ENCODE measurements at regions not wholly inside any gene's neighbourhood (a gene's known extent, or its start where the extent isn't known, plus 50 kb on each side); places are given as distances from the start of the nearest gene placed in this dataset.

DNA sequence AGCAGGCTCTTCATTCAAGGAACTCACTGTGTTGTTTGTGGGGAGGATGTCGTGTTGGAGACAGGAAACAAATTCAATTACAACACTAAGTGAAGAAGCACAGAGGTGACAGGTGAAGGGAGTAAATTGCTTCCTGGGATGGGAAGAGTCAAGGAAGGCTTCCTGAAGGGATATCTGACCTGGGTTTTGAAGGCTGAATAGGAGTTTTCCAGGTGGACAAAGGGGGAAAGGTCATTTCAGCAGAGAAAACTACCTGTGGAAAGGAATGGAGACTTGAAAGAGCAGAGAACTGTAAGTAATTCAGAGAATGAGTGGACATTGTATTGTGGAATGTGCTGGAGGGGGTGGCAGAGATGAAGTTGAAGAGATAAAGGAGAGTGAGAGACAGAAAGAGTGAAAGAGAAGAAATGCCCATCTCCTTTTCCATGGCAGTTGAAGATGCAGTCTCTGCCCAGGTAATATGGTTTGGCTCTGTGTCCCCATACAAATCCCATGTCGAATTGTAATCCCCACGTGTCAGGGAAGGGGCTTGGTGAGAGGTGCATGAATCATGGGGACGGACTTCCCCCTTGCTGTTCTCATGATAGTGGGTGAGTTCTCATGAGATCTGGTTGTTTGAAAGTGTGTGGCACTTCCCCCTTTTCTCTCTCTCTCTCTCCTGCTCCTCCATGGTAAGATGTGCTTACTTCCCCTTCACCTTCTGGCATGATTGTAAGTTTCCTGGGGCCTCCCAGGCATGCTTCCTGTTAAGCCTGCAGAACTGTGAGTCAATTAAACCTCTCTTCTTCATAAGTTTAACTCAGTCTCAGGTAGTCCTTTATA, 205.7 kb upstream of the BCOR start:
- no peak for DNase-seq

DNA sequence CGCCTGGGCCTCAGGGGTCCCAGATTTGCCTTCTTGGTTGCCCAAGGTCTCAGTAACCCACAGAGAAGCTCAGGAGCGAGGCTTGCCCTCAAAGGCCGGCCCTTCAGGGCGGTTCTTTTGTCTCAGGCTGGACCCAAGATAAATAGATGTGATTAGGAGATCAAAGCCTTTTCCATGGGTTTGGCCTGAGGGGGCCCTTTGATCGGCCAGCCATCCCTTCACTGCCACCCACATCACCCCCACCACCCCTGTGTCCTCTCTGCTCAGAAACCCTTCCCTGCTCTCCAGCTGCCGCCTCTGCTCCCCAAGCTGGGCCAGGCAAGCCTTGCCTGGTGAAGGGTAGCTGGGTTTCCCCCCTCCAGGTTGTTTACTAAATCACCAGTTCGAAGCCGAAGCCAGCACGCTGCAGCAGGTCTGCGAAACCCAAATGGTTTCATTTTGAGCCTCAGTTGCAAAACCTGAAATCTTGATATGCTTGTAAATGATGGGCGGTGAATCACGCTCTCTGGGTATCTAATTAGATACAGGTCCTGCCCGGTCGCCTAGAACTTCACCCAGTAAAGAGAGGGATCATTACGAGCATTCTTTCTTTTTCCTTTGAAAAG, 202.6 kb upstream of the BCOR start:
- peak; percentile 83 for DNase-seq

DNA sequence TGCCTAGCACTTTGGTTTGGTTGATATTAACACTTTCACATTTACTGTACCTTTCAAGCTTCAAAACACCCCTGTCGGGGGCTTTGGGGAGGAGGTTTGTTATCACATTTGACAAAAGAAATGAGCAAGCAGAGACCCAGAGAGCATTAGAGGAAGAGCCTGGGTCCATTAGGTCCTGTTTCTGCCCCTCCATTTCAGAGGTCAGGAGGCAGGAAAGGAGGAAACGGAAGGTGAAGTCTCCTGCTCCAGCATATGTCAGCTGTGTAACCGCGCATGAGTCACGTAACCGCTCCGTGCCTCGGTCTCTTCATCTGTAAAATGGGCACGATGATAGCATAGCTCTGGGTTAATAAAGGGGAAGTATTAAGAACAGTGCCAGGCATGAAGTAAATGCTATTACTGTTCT, 201.9 kb upstream of the BCOR start:
- DNase-seq, result peak; percentile 69

DNA sequence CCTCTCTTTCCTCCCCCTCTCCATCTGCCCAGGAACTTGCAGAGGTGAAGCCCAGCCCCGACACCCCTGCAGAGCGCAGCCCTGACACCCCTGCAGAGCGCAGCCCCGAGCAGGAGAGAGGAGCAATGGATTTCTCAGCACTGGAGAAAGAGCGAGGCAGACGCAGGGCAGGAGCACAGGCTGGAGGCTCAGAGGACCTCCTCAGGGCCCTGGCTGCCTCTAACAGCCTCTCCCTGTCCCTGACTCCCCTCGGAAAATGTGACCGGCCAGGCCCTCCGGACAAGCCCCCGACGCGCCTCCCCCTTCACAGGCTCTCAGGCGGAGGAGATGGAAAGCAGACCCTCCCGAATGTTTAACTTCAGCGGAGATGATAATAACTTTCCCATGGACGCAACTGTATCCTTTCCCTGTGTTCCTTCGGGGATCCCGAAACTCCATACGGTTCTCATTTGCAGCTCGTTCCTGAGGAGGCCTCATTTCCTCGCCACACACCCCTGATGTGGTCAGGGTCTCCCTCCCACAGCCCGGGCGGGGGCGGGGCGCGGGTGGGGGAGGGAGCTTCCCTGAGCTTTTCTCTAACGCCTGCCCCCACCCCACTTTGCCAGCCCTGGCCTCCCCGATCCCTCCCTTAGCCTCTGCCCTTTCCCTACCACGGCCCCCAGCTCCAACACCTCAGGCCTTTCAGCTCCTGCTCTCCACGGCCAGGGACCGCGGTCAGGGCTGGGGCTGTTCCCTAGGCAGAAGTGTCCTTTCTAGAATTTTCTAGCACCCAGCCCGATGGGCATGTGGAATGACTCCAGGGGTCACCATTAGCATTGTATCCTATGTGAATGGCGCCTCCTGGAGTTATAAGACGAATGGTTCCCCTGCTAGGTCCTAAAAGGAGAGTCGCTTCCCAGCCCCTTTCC, 201.1 kb upstream of the BCOR start:
- DNase-seq, result no peak

DNA sequence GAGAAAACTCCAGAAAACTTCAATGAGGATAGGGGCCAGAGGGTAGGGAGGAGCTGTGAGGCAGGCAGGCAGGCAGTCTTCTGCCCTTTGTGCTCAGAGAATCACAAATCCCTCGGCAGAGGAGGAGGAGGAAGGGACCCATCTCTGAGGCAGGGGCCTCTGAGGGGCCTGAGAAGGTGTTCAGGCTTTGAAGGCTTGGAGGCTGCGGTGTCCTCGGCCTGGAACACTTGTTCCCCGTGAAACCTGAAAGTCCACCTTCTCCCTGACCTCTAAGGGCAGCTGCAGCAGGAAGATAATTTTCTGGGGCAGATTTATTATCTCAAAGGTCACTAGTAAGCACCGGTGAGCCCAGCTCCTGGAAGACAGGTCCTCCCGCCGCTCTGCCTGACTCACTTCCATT, 200.3 kb upstream of the BCOR start:
- no peak for DNase-seq

DNA sequence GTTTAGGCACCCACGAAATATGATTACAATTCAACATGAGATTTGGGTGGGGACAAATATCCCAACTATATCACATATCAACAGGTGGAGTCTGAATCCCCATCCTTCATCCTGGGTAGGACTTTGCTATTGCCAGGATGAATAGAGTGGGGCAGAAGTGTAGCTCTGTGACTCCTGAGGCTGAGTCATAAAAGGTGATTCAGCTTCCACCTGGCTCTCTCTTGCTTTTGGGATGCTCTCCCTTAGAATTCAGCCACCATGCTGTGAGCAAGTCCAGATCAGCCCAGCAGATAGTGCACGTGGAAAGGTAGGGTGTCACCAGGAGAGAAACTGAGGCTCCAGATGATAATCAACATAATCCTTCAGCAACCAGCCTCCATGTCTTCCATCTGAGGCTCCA, 193.8 kb upstream of the BCOR start:
- no peak for DNase-seq

DNA sequence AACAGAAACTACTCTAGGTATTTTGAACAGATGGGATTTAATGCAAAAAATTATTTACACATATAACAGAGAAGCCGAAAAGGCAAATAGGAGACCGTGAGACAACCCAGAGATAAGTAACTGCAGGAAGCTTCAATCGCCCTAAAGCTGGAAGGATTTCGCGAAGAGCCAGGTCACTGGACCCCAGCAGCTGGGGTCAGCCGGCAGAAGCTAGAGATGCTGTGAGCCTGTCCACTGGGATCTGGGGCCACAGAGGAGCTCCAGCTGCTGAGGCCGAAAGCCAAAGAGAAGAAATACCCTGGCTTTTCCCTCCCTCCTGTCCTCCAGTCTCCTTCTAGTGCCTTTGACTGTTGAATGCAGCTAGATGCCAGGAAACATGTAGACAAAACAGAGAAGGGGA, 192.8 kb upstream of the BCOR start:
- no peak for DNase-seq

DNA sequence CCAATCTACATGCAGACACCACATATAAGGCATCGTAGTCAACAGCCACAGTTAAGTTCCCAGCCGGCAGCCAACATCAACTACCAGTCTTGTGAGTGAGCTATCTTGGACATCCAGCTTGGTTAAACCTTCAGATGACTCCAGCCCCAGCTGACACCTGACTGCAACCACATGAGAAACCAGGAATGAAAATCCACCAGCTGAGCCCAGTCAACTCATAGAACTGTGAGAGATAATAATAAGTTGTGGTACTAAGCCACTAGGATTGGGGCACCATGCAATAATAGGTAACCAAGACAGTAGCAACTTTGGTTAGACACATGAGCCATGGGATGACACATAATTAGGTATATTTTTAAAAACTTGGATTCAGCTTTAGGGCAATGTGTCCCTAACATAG, 188.1 kb upstream of the BCOR start:
- no peak for DNase-seq

DNA sequence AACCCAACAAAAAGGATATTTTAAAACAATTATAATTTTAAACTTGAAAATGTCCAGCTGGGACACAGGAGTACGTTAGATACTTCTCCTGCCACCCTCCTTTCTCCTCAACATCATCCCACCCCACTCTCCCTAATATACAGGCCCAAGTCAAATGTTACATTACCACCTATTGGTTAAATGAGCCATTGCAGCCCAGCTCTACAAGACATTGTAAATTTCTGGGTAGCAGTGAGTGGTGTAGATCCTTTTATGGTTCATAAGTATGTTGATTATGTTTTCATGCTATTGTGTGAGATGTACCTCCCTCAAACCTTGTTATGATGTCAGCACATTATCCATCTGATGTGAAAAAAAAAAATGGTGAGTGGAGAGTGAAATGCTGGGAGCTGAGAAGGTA, 187.1 kb upstream of the BCOR start:
- no peak for DNase-seq

DNA sequence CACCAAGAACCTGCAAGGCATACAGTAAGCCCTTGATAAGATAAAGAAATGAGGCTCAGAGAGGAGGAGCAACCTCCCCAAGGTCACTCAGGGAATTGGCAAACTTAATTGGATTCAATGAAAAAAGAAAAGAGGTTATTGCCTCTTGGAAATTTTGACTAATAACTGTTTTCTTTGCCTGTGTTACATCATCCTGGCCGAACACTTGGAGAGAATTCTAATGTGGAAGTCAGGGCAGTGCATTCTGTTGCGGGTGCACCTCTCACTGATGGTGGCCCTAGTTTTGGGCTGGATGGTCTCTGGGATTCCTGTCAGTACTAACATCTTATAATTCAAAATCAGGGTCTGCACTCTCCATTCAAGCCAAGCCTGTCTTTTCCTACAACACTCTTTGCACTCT, 186.2 kb upstream of the BCOR start:
- DNase-seq, result no peak

DNA sequence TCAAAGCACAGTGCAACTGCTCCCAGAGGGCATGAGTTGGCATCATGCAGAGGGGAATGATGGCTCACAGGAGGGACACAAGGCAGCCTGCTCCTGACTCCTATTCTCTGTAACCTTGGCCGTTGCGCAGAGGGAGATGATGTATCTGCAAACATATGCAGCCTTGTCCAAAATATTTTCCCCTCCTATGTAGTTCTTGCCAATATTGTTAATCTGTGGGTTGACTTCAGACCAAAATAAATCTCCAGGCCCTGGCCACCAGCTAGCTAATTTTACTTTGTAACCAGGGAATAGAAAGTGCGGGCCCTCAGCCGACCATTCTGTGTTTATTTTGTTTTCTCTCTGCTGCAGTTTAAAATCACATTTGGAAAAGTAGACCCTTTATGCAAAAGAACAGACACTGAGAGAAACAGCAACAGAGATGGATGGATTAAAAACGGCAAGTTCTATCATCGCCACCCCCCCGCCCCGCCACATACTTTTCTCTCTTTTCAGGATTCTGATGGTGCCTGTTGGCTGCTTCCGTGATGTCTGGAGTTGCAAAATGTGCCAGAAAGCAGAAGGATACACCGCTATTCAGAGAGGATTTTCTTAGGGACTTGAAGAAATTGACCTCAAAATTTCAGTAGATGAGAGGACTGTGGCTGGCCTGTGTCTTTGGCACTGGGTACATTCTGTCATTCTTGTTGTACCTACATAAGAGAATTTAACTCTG, 185.3 kb upstream of the BCOR start:
- no peak for DNase-seq

DNA sequence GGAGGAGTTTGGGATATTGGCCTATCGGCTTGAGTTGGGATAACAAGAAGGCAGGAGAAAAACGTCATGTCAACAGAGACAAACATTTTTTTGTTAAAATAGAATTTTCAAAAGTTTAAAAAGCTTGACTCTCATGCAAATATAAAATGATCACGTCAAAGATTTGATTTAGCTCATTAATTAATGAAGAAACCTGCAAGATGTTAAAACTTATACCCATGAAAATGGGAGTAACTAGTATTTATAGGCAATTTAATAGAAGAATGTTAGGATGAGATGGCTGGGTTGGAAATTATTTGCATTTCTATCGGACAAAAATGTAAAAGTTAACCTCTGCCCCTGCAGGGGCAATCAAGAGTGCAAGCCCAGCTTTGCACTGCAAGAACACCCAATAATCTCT, 184.6 kb upstream of the BCOR start:
- no peak for DNase-seq

DNA sequence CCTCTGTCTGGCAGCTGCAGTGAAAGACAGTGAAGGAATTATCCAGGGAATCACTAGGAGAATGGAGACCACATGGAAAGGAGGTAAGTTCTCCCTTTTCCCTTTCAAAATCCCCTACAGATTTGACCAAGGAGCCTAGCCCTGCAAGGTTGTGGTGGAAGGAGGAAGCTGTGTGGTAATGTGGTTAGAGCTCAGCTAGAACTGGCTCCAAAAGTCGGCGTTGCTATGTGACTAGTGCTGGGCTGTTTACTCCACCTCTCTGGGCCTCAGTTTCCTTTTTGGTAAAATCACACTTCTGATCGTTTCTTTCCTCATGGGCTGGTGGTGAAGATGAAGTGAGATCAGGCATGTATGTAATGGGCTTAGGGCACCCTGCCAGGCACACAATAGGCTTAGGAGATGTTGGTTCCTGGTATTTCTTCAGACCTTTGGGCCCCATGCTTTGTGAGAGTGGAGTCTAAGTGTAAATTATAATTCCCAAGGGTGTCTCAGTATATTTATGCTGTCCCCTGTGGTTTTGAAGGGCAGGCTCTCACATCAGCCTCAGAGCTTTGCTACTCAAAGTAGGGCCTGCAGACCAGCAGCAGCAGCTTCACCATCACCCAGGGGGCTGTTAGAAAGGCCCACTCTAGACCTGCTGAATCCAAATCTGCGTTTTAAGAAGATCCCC, 183.7 kb upstream of the BCOR start:
- DNase-seq, result peak; percentile 68

DNA sequence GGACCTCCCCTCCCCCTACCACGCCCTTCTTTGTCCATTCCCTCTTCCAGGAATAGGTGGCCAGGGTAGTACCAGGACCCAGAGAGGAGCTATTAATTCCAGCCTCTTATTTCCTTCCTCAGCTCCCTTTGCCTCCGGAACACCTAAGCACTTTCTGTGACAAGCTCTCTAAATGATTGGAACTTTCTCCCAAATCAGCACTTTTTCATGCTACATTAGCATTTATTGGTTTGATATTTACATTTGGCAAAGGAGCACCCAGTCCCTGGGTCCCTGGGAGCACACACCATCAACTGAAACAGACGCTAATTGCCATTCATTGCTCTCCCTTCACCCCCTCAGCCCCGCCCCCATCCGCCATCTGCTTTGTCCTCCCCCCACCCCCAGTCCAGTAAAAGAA, 182.0 kb upstream of the BCOR start:
- no peak for DNase-seq

DNA sequence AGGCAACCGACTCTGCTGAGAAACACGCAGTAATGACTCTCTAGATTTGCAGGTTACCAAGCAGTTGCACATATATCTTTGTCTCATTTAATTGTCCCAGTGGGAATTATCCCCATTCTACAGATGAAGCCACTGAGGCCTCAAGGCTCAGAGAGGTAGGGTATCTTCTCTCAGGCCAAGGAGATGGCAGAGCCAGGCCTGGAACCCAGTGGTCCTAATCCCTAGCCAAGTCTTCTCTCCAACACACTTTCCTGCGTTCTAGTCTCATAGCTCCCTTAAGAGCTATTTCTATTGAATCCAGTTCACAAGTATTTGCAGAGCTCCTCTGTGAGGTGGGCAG, 181.3 kb upstream of the BCOR start:
- no peak for DNase-seq

DNA sequence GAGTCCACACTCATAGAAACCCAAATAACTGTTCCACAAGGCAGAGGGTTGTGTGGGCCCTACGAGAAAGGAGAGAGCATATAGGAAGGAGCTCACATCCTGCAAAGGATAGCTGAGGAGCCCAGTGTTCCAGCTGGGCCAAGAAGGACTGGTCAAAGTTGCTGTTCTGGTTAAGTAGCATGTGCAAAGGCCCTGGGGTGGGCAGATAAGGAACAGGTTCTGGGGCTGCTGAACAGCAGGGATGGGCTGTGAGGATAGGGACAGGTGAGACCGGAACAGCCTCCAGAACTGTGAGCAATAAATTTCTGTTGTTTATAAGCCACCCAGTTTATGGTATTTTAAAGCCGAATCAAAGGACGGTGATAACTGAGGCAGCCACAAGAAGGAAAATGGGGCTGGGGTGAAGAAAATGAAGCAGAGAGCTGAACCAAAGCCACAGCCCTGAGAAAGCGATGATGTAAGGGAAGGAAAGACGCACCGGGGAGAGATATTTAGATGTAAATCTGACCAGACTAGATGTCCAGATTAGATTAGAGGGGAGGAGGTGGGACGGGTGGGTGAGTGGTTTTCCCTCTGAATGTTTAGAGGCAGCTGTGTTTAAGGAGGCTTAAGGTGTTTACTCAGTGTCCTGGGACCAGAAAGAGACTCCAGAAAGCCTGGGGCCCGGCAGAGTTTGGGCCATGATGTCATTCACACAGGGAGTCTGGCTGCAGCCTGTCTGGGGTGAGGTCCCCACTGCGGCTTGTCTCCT, 180.8 kb upstream of the BCOR start:
- peak; percentile 66 for DNase-seq

DNA sequence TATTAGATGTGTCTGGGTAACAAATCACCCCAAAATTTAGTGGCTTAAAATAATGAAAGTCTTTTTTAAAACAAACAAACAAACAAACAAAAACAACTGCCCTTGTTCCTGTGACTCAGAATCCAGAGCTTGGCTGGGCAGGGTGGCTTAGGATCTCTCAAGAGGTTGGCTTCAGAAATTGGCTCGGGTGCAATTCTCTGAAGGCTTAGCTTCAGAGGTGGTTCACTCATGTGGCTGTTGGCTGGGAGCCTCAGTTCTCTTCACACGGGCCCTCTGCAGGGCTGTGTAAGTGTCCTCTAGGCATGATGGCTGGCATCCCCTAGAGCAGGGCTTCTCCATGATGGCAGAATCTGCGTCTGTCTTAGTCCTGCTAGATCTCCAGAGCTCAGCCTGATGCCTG, 179.9 kb upstream of the BCOR start:
- no peak for DNase-seq

DNA sequence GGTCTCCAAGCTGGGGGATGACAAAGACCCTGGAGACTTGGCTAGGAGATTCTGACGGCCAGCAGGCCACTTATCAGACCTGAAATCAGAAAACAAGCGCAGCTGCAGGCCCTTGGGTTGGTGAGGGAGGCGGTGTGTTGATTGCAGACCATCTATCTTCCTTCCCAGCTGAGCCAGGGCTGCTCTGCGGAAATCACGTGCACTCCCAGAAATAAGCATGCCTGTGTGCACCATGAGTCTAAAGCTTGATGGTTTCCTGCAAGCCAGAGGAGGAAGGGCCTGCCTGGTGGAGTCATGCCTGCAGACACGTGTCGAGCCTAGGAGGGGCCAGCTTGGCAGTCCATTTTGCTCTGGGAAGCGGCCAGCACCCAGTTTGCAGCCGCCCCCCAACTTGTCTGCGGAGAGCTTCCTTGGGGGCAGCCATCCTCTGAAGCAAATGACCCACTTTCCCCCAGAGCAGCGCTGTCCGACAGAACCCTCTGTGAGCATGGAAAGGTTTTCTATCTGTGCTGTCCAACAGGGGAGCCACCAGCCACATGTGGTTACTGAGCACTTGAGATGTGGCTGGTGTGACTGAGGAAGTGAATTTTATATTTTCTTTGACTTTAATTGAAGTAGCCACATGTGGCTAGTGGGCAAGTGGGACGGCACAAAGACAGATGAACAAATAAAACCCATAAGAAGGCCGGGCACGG, 175.7 kb upstream of the BCOR start:
- no peak for DNase-seq

DNA sequence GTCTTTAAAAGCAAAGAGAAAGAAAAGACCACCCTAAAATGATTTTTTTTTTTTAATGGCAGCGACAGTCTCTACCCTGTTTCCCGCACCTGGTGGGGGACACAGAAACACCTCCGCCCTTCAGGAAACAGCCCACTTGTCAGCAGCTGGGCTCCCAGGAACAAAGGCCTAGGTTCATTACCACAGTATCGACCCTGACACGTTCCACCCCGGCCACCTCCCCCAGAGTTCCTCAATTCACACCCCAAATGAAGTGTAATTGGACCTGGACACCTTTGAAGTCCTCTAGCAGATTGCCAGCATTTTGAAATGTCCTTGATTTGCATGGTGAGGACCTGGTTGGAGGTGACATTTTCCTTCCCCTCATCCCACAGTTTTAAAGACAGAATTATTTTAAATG, 175.0 kb upstream of the BCOR start:
- DNase-seq, result no peak

DNA sequence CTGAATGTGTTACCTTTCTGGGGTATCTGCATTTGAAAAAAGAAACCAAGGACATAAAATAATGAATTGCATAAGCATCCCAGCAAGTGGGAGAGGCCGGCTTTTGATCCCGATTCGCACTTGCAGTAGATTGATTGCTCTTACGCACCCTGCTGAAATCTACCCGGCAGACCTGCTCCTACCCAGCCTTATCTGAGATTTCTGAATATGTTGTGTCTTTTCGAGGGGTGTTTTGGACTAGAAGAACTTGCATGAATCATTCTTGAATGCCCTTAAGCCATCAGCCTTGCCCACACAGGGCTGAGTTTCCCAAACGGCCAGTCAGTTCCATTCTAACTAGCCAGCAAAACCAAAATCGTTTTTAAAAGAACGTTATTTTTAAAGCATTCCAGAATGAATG, 174.4 kb upstream of the BCOR start:
- no peak for DNase-seq

DNA sequence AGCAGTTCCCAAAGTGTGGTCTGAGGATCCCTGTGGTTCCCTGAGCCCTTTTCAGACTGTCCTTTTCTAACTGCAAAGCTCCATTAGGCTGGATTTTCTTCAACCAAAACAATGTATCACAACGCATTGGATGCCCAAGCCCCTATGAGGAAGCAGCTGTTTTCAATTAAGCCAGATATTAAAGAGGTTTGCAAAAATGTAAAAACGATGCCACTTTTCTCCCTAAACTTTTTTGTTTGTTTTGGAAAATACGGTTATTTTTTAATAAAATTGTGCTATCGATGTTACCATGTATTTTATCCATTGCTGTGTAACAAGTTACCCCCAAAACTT, 170.4 kb upstream of the BCOR start:
- no peak for DNase-seq
